Bronchial epithelial cell (primary cell): ENCODE measurements at regions not wholly inside any gene's neighbourhood (a gene's known extent, or its start where the extent isn't known, plus 50 kb on each side); places are given as distances from the start of the nearest gene placed in this dataset.
A peak's percentile ranks its signal among the peaks of the same experiment; 100 is the strongest.

Experiments
- DNase-seq: peaks from one replicate; pipeline ENCODE4 v3.0.0-alpha.2; 2010; ENCODE audit warnings: low read depth
- FAIRE-seq: peaks from 2 replicates; lab custom pipeline; 2011; peaks lifted over from hg19 to GRCh38; lab: Jason Lieb, UNC
- H3K27me3 ChIP-seq: 2 replicates; pipeline ENCODE4 v1.5.1; 2011; ENCODE audit warnings: low read length; ENCODE audit not compliant: control insufficient read depth, insufficient read depth
- H3K36me3 ChIP-seq: 2 replicates; pipeline ENCODE4 v1.5.1; 2011; ENCODE audit warnings: low read length; ENCODE audit not compliant: control insufficient read depth, insufficient read depth
- H3K4me3 ChIP-seq: 2 replicates; pipeline ENCODE4 v1.5.1; 2011; ENCODE audit warnings: mild to moderate bottlenecking, low read depth, low read length, control low read depth
- CTCF ChIP-seq: IDR thresholded peaks from 2 replicates; pipeline ENCODE4 v1.5.1; 2011; ENCODE audit warnings: mild to moderate bottlenecking, moderate library complexity, low read length, control low read depth, inconsistent platforms; ENCODE audit not compliant: insufficient read depth, severe bottlenecking

DNA sequence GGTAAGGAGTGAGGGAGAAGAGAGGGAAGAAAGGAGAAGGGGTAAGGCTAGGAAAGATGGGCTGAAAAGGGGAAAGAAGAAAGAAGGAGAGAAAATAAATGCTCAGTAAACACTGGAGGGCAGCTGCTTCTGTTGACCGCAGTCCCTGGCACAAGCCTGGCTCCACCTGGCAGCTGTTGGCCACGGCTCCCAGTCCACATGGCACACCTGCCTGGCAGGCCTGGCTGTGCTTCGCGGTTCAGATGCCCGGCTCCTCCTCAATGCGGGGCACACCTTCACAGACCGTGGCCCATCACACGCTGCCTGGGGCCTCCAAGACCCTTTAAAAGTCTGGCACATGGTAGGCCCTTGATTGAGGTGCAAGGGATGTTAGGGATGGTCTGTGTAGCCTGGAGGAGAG is 516.8 kb upstream of the PROK2 start:
- no peak for TF ChIP-seq CTCF
- Histone ChIP-seq H3K27me3 (peaks cover 8% of the 10 kb centered on the region), H3K36me3 (no peaks in the 10 kb centered on the region), H3K4me3 (no peak overlapping the region)
- FAIRE-seq = no peak
- DNase-seq = no peak

DNA sequence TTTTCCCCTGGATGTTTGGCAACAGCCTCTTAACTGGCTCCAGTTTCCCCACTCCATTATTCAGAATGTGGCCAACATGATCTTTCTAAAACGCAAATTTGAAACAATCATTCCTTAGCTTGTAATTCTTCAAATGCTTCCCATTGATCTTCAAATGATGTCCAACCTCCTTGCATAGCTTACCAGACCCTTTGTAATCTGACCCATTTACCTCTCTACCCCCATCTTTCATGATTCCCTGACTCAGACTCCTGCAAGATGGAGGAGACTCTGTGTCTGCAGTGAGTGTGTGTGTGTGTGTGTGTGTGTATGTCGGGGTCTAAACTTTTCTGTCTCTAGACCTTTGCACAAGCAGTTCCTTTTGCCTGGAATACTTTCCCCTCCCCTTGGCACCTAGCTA is 515.7 kb upstream of the PROK2 start:
- FAIRE-seq (no peak), DNase-seq (no peak)
- TF ChIP-seq CTCF = no peak
- Histone ChIP-seq H3K4me3 (no peak overlapping the region), H3K27me3 (peaks cover 7% of the 10 kb centered on the region), H3K36me3 (no peaks in the 10 kb centered on the region)

GRCh38 chr3:72299823-72300222 is 514.9 kb upstream of the PROK2 start:
- TF ChIP-seq CTCF = no peak
- Histone ChIP-seq H3K36me3 (no peaks in the 10 kb centered on the region), H3K4me3 (no peak overlapping the region), H3K27me3 (peaks cover 3% of the 10 kb centered on the region)
- FAIRE-seq = no peak
- peak; percentile 54 for DNase-seq

DNA sequence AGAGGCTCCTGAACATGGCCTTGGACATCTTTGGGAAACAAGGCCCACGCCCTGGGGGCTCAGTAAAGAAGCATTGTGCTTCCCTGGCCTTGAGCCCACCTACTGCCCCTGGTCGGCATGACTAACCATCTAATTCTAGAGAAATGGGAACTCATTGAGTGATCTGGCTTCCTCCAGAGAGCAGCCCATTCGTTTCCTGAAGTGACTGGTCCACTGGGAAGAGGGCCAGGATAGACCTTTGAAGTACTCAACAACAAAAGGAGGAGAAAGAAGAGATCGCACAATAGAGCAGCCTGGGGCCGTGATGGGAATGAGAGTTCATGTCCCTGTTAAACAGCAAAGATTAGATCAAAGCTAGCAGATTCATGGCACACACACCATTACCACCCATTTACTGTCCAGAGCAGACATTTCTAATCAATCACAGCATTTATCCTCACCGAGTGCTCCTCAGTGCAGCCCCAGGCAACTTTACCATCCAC is 514.4 kb upstream of the PROK2 start:
- no peak for FAIRE-seq
- peak; percentile 29 for DNase-seq
- H3K36me3 ChIP-seq = no peaks in the 10 kb centered on the region
- no peak overlapping the region for H3K4me3 ChIP-seq
- TF ChIP-seq CTCF = no peak
- peaks cover 3% of the 10 kb centered on the region for H3K27me3 ChIP-seq

DNA sequence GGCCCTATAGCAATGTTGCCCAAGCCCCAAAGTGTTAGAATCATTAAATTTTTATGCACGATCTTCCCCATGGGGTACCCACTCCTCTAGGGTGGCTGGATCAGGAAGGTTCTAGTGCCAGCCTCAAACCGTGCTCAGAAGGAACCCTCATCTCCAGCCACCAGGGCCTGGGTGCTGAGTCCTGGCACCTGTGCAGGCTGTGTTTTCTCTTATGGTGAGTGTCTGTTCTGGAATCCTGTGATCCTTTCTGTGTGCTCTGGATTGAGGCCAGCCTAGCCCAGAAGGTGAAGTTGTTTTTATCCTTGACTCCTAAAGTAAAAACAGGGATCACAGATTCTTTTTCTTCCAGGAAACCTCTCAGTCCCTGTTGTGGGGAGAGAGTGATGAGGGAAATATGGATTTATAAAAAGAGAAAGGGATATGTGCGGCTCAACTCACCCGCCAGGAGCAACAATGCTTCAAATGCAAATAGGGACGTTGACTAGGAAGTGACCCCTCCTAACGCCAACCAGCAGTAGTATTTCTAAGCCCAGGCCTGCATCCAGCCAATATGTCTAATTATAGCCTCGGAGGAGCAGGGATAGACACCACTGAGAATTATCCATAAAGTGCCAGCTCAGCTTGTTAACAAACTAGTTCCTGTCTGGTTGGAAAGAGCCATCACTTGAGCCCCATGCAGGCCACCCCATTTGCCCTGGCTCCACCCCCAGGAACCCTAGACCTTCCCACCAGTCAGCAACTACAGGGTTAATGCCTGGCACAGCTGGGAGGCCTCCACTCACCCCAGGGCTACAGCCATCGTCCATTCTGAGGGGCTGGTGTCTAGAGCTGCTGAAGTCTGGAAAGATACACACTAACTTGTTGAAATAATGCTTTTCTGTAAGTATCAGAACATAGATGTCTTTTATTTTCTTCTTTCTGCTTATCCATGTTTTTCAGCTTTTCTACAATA is 513.5 kb upstream of the PROK2 start:
- FAIRE-seq = no peak
- no peak for TF ChIP-seq CTCF
- DNase-seq = no peak
- Histone ChIP-seq H3K27me3 (no peaks in the 10 kb centered on the region), H3K4me3 (no peak overlapping the region), H3K36me3 (no peaks in the 10 kb centered on the region)
